Head of caudate nucleus (tissue), 42 donors: ENCODE measurements at regions not wholly inside any gene's neighbourhood (a gene's known extent, or its start where the extent isn't known, plus 50 kb on each side); places are given as distances from the start of the nearest gene placed in this dataset.
"Not testable (repeated sequence)": the region's sequence is repeated elsewhere in the genome, so short reads cannot be mapped to it uniquely, and the experiment has no call there.

Experiments
- DNase-seq, 42 donors: peaks; one replicate each; pipeline versions ENCODE4 v3.0.0 to v3.0.0-alpha.2; 2020 to 2021; ENCODE audit warnings: mixed read lengths in 7 of 42
- intact Hi-C: fragments of 100-400 bp; cut with DNase I; formaldehyde crosslinking; loops from one replicate; pipeline ENCODE4 v1.15.0; 2022

DNA sequence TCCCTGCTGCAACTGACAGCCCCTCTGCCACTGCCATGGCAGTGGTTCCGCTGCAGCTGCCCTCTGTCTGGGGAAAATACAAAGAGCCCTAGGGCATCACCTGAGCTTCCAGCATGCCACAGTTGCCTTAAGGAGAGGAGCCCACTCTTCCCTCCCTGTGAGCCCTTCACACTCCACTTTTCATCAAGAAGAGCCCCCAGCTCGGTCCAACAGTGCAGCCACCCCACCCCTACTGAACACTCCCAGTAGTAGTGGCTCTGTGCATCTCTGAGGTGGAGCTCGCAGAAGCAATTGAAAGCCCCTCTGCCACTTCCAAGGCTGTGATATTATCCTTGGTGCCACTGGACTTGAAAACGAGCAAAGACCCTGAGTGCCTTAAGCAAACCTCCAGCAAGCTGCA is 696.8 kb upstream of the COX7C start:
- intact Hi-C loops, result no loop called here
- no peak for DNase-seq

- DNase-seq, result no peak
- intact Hi-C loops, result no loop called here
Measured at GRCh38 chr5:85921590-85921989, 696.2 kb upstream of the COX7C start.

DNA sequence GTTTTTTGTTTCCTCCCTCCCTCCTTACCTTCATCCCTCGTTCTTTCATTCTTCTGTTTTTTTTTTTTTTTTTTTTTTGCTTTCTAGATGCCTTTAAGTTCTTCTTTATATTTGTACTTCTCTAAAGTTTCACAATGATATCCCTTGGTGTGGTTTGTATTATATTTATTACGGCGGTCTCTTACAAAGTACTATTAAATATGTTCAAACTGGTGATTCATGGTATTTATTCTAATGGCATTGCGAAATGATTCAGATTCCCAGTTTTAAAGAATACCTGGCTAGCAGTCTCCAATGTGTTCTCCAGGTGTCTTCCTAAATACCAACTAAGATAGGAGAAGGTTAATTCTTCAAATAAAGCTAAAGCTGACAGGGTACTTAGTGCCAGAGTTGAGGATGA is 690.1 kb upstream of the COX7C start:
- DNase-seq, result no peak
- intact Hi-C loops, result no loop called here

- intact Hi-C loops, result no loop called here
Measured at GRCh38 chr5:85929713-85930112, 688.0 kb upstream of the COX7C start.

GRCh38 chr5:85931220-85931619 is 686.5 kb upstream of the COX7C start:
- DNase-seq, result no peak
- intact Hi-C loops, result no loop called here

More at GRCh38 chr5:85929713-85930112, 688.0 kb upstream of the COX7C start:
- DNase-seq, result no peak

GRCh38 chr5:85938201-85938600 is 679.5 kb upstream of the COX7C start:
- intact Hi-C loops, result no loop called here
- DNase-seq, result no peak

GRCh38 chr5:85951707-85952210 is 666.0 kb upstream of the COX7C start:
- no peak for DNase-seq
- intact Hi-C loops, result no loop called here

GRCh38 chr5:85952680-85953079 is 665.1 kb upstream of the COX7C start:
- intact Hi-C loops, result no loop called here
- DNase-seq, result no peak

- DNase-seq, result no peak
- intact Hi-C loops, result no loop called here
Measured at GRCh38 chr5:85967681-85968080, 650.1 kb upstream of the COX7C start.

DNA sequence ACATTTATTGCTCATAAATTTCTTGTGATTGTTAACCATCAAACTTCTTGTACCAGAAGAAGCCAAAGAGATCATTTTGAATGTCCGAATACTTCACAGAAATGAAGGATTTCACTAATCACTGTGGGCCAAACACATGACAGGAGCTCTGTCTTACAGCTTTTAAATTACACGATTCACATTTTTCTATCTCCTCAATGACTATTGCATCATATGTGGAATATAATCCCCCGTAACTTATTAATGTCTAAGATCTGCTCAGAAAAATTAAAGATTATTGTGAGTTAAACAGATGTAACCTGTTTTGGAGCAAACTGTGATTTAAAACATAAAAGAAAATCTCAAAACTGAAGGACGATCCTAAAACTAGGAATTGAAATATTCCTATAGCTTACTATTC is 645.2 kb upstream of the COX7C start:
- intact Hi-C loops, result no loop called here
- no peak for DNase-seq

DNA sequence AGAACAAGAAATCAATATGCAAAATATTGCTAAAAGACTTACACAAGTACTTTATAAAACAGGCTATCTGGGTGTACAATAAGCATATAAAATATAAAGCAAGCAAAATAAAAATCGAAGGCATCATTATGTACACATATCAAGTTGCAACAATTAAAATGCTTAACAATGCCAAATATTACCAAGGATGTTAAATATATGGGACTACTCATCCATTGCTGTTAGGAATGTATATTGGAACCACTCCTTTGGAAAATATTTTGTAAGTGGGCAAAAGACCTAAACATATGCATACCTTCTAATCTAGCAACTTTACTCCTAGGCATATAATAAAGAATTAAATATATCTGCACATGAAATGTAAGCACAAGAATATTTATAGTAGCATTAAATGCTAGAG is 632.6 kb upstream of the COX7C start:
- DNase-seq, result no peak
- intact Hi-C loops, result no loop called here

- DNase-seq, result no peak
- intact Hi-C loops, result no loop called here
Measured at GRCh38 chr5:85990998-85991397, 626.7 kb upstream of the COX7C start.

DNA sequence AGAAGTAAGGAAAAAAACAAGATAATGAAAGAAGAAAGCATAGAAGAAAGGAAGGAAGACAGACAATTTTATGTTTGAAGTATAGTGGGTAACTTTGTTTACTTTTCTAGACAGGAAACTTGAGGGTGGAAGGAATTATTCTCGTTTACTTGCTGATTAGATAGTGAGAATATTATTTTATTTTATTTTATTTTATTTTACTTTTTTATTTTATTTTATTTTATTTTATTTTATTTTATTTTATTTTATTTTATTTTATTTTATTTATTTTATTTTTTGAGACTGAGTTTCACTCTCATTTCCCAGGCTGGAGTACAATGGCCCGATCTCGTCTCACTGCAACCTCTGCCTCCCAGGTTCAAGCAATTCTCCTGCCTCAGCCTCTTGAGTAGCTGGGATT is 623.1 kb upstream of the COX7C start:
- DNase-seq, intact Hi-C loops: not testable (repeated sequence)

- intact Hi-C loops, result no loop called here
- no peak for DNase-seq
Measured at GRCh38 chr5:85998656-85999055, 619.1 kb upstream of the COX7C start.

- intact Hi-C loops, result no loop called here
Measured at GRCh38 chr5:86008293-86008692, 609.4 kb upstream of the COX7C start.

DNA sequence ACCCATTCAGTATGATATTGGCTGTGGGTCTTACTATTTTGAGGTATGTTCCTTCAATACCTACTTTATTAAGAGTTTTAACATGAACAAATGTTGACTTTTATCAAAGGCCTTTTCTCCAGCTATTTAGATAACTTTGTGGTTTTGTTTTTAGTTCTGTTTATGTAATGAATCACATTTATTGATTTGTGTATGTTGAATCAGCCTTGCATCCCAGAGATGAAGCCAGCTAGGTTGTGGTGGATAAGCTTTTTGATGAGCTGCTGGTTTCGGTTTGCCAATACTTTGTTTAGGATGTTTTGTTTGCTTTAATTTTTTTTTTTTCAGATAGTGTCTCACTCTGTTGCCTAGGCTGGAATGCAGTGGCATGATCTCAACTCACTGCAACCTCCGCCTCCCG is 609.0 kb upstream of the COX7C start:
- DNase-seq, result no peak
- intact Hi-C loops, result no loop called here

More at GRCh38 chr5:86008293-86008692, 609.4 kb upstream of the COX7C start:
- DNase-seq, result no peak

GRCh38 chr5:86011937-86012336 is 605.8 kb upstream of the COX7C start:
- intact Hi-C loops, result no loop called here
- no peak for DNase-seq

- intact Hi-C loops, result no loop called here
- DNase-seq, result no peak
Measured at GRCh38 chr5:86029308-86029707, 588.4 kb upstream of the COX7C start.

DNA sequence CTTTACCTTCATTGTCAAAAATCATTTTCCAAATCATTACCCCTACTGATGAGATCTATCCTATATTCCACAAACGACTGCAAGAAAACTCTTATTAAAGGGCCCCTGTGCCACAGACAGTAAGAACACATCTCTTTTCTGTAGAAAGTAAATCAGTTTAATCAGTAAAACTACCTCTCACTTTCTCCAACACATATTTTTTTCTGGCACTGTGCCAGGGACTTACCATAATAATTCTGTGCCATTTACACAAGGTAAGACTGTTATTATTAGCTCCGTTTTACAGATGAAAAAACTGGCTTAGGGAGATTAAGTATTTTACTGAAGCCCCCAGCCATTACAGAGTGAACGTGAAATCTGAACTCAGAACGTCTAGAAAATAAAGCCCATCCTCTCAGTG is 587.0 kb upstream of the COX7C start:
- intact Hi-C loops, result no loop called here

GRCh38 chr5:86038566-86038965 is 579.2 kb upstream of the COX7C start:
- intact Hi-C loops, result no loop called here
- DNase-seq, result no peak

More for the DNA sequence above, 587.0 kb upstream of the COX7C start:
- DNase-seq, result no peak

DNA sequence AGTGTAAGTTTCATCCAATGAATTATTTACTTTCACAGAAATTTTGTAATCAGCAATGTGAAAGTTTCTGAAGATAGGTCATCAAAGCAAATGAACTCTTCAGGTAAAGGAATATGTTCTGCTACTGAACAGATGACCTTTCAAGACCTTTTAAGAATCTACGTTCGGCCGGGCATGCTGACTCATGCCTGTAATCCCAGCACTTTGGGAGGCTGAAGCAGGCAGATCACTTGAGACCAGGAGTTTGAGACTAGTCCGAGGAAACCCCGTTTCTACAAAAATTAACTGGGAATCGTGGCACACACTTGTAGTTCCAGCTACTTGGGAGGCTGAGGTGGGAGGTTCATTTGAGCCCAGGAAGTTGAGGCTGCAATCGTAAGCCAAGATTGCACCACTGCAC is 578.4 kb upstream of the COX7C start:
- intact Hi-C loops, result no loop called here
- no peak for DNase-seq

DNA sequence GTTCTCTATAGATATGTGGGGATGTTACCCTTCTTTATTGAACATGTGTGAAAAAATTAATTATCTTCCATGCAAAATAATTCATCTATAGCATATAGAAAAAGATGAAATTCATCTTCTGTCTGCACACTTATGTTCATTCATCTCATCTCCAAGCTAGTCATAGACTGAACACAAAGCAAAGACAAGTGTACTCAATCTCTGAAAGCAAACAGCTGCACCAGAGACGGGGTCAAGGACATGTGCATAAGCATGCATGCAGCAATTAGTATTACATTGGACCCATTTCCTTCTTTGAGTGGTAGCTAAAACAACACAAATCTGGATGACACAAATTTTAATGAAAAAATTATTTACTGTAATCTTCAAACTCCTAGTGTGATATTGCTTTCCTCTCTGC is 547.0 kb upstream of the COX7C start:
- intact Hi-C loops, result no loop called here
- DNase-seq, result no peak
